Astrocyte of the cerebellum (primary cell): ENCODE measurements at regions not wholly inside any gene's neighbourhood (a gene's known extent, or its start where the extent isn't known, plus 50 kb on each side); places are given as distances from the start of the nearest gene placed in this dataset.

Experiments
- DNase-seq: peaks from one replicate; pipeline ENCODE4 v3.0.0-alpha.2; 2011; ENCODE audit warnings: low read depth
- H3K4me3 ChIP-seq: 2 replicates; pipeline ENCODE4 v1.5.1; 2011; ENCODE audit warnings: mild to moderate bottlenecking, low read depth, low read length, moderate library complexity
- in situ Hi-C: cut with HindIII; loops from 2 replicates; pipeline ENCODE4 v1.10.0; 2017; ENCODE audit warnings: low sequenced_read_pairs
- TF ChIP-seq, protein P1 (sequence below): IDR thresholded peaks from 2 replicates; pipeline ENCODE4 v1.5.1; 2012; ENCODE audit warnings: low read length, low read depth, moderate library complexity, mild to moderate bottlenecking; ENCODE audit errors: missing control alignments

DNA sequence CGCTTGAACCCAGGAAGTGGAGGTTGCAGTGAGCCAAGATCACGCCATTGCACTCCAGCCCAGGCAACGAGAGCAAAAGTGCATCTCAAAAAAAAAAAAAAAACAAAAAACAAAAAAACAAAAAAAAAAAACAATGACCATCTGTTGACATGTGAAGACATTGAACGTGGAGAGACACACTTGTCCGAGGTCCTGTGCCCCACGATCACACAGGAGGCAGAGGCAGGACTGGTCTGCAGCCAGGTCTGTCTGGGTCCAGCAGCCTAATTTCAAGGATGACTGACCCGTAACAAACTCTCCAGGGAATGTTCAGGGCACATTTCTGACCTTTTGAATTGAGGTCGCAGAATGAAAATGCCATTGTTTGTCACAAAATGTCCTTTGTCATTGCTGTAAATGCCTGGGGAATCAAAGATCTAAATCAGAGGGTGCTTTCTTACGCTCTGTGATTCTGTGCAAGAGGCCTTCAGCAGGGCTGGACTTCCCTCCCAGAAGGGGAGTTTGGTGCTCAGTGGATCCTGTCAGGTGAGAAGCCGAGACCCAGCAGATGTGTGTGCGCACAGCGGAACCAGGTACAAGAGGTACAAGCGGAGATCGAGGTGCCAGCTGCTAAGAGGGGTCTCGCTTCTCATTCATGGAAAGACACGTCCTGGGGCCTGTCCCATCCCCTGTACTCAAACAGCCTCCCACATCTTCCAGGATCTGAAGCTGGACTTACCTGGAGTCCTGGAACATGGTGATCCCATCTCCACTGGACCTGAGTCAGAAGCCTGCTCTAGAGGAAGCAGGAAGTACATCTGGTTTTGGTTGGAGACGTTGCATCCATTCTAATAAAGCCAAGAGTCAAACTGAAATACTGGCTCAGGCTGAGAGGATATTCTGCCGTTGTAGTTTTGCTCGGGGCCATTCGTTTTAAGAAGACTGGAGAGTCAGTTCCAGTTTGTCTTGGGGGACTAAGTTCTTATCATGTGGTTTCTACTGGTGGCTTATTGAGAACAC is 95.8 kb downstream of the IRF8 start:
- in situ Hi-C loops: loop anchor here (5.0 kb wide), 3 partner anchors 47 to 142 kb away; no protein-coding TSS in a partner anchor
- TF ChIP-seq, protein P1, sequence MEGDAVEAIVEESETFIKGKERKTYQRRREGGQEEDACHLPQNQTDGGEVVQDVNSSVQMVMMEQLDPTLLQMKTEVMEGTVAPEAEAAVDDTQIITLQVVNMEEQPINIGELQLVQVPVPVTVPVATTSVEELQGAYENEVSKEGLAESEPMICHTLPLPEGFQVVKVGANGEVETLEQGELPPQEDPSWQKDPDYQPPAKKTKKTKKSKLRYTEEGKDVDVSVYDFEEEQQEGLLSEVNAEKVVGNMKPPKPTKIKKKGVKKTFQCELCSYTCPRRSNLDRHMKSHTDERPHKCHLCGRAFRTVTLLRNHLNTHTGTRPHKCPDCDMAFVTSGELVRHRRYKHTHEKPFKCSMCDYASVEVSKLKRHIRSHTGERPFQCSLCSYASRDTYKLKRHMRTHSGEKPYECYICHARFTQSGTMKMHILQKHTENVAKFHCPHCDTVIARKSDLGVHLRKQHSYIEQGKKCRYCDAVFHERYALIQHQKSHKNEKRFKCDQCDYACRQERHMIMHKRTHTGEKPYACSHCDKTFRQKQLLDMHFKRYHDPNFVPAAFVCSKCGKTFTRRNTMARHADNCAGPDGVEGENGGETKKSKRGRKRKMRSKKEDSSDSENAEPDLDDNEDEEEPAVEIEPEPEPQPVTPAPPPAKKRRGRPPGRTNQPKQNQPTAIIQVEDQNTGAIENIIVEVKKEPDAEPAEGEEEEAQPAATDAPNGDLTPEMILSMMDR: no peak
- no peak for DNase-seq
- no peak overlapping the region for H3K4me3 ChIP-seq

- TF ChIP-seq, protein P1: no peak
- no peak for DNase-seq
- in situ Hi-C loops: no loop called here
Measured at GRCh38 chr16:85995541-85996423, 96.8 kb downstream of the IRF8 start.

GRCh38 chr16:85996843-85997242 is 97.9 kb downstream of the IRF8 start:
- no peak overlapping the region for H3K4me3 ChIP-seq
- TF ChIP-seq, protein P1: no peak
- DNase-seq: no peak
- in situ Hi-C loops: no loop called here

More at GRCh38 chr16:85995541-85996423, 96.8 kb downstream of the IRF8 start:
- H3K4me3 ChIP-seq: no peak overlapping the region

- no peak for DNase-seq
- H3K4me3 ChIP-seq: no peak overlapping the region
- TF ChIP-seq, protein P1: no peak
- in situ Hi-C loops: no loop called here
Measured at GRCh38 chr16:85998171-85998867, 99.4 kb downstream of the IRF8 start.

DNA sequence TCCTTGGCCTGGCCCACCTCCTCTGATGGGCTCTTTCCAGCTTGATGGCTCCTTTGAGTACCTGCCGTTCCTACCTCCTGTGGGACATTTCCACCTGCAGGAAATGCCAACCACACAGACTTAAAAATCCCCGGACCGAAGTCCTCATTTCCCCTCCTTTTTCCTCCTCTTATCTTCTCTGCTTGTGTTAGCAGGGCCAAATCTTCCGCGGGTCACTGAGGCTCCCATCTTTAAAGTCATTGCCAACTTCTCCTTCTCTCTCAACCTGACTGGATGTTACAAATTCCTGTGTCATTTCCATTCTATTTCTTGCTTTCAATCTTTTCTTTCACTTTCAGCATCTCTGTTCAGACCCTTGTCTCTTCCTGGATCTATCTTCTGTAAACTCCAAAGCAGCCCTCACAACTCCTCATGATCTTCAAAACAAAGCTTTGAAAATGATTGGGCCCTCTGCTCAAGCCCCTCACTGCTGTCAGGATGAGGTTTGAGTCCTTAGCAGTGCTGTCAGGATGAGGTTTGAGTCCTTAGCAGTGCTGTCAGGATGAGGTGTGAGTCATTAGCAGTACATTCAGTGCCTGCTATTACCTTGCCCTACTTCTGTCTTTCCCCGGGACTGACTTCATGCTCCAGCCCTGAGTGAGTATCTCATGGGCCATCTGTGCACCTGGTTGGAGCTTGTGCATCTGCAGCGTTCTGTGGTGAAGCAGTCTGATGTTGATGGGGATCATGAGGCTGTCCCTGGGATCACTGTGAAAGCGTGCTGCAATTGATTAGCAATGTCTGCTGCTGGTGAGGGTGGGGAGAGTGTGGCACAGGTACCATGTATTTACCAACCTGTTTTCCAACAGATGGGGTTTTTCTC is 100.1 kb downstream of the IRF8 start:
- TF ChIP-seq, protein P1: no peak
- no peak overlapping the region for H3K4me3 ChIP-seq
- in situ Hi-C loops: no loop called here
- no peak for DNase-seq
